ENCODE measurements at regions not wholly inside any gene's neighbourhood (a gene's known extent, or its start where the extent isn't known, plus 50 kb on each side); places are given as distances from the start of the nearest gene placed in this dataset.
"Not testable (repeated sequence)": the region's sequence is repeated elsewhere in the genome, so short reads cannot be mapped to it uniquely, and the experiment has no call there.

- DNase-seq (ENCODE audit: low read depth, low spot score), result no peak
Observed at GRCh38 chr13:21879263-21879914, 208.5 kb downstream of the FGF9 start.

GRCh38 chr13:21882766-21883165 lies 211.9 kb downstream of the FGF9 start:
- no peak for DNase-seq (ENCODE audit: low read depth, low spot score)

GRCh38 chr13:21883713-21884112 lies 212.8 kb downstream of the FGF9 start:
- DNase-seq (ENCODE audit: low read depth, low spot score), result no peak

GRCh38 chr13:21884299-21884909 lies 213.5 kb downstream of the FGF9 start:
- DNase-seq (ENCODE audit: low read depth, low spot score), result no peak

GRCh38 chr13:21884965-21885567 lies 214.2 kb downstream of the FGF9 start:
- no peak for DNase-seq (ENCODE audit: low read depth, low spot score)

- no peak for DNase-seq (ENCODE audit: low read depth, low spot score)
Observed at GRCh38 chr13:21885714-21886224, 214.9 kb downstream of the FGF9 start.

- DNase-seq (ENCODE audit: low read depth, low spot score), result no peak
Observed at GRCh38 chr13:21889651-21890050, 218.8 kb downstream of the FGF9 start.

- not testable (repeated sequence) for DNase-seq (ENCODE audit: low read depth, low spot score)
Observed at GRCh38 chr13:21890220-21890619, 219.3 kb downstream of the FGF9 start.

GRCh38 chr13:21894091-21894490 lies 223.2 kb downstream of the FGF9 start:
- no peak for DNase-seq (ENCODE audit: low read depth, low spot score)

- no peak for DNase-seq (ENCODE audit: low read depth, low spot score)
Observed at GRCh38 chr13:21894703-21895699, 224.1 kb downstream of the FGF9 start.

- DNase-seq (ENCODE audit: low read depth, low spot score), result no peak
Observed at GRCh38 chr13:21895779-21896178, 224.9 kb downstream of the FGF9 start.

- DNase-seq (ENCODE audit: low read depth, low spot score), result no peak
Observed at GRCh38 chr13:21897161-21897560, 226.3 kb downstream of the FGF9 start.

GRCh38 chr13:21898459-21898858 lies 227.6 kb downstream of the FGF9 start:
- no peak for DNase-seq (ENCODE audit: low read depth, low spot score)

- DNase-seq (ENCODE audit: low read depth, low spot score), result no peak
Observed at GRCh38 chr13:21898945-21899344, 228.1 kb downstream of the FGF9 start.

GRCh38 chr13:21901336-21901735 lies 230.5 kb downstream of the FGF9 start:
- DNase-seq (ENCODE audit: low read depth, low spot score), result no peak

- DNase-seq (ENCODE audit: low read depth, low spot score), result no peak
Observed at GRCh38 chr13:21901811-21902708, 231.2 kb downstream of the FGF9 start.

GRCh38 chr13:21902709-21903098 lies 231.8 kb downstream of the FGF9 start:
- DNase-seq (ENCODE audit: low read depth, low spot score), result no peak

GRCh38 chr13:21905486-21905885 lies 234.6 kb downstream of the FGF9 start:
- DNase-seq (ENCODE audit: low read depth, low spot score), result no peak

- DNase-seq (ENCODE audit: low read depth, low spot score), result no peak
Observed at GRCh38 chr13:21909331-21909730, 238.5 kb downstream of the FGF9 start.

- no peak for DNase-seq (ENCODE audit: low read depth, low spot score)
Observed at GRCh38 chr13:21910546-21910945, 239.7 kb downstream of the FGF9 start.
